ENCODE measurements at regions not wholly inside any gene's neighbourhood (a gene's known extent, or its start where the extent isn't known, plus 50 kb on each side); places are given as distances from the start of the nearest gene placed in this dataset.

DNA sequence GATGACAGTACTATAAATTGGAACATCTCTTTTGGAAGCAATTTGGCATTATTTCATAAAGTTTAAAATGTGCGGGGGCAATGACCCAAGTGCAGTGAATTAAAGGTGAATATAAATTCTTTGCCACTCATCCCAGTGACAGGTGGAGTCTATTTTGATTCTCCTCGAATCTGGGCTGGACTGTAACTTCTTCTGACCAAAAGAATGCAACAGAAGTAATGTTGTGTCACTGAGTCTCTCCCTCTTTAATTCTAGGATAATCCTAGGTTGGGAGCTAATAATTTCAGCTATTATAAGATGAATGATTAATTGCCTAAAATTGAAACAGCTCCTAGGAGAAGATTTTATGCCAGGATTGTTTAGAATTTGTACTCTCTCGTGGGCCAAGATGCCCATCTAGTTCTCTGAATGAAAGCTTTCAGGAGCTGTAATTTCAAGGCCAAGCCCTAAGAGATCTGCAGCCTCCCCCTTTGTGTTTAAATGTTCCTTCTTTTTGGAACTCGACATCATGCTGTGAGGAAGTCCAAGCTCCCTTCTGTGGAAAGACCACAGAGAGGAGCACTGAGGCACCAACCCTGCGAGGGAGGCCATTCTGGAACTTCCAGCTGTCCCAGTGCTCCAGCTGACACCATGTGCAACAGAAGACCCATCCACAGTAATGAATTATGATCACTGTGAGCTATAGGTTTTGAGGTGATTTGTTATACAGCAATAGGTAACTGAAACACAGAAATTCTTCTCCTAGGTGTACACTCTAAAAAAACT, 208.1 kb downstream of the COPRS start:
- CTCF ChIA-PET, result interaction anchor here (1.0 kb wide), 1 partner anchor 10 kb away, joined by 5 read pairs; no protein-coding TSS in a partner anchor
- DNase-seq (ENCODE audit: extremely low spot score), result no peak
- TF ChIP-seq TARDBP (IDR thresholded peaks at IDR 0.05) (no peak), ARNT (IDR thresholded peaks at IDR 0.05) (no peak)
- POLR2A ChIA-PET, result no interaction called here

DNA sequence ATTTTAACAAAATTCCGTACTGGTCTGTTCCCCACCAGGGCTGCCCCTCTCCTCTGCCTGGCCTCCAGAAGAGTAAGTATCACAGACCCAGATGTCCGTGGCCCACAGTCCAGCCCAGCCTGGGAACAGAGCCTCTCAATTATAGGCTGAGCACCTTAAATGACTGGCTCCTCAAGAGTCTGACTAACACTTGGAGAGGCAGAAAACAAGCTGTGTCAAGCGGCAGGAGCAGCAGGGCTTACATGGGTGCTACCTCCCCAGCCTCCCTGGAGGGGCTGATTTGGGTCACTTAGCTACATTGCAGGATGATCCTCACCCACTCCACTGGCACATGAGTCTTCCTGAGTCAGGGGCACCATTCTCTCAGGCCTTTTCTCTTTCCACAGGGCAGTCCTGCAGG, 209.7 kb downstream of the COPRS start:
- POLR2A ChIA-PET, result no interaction called here
- DNase-seq (ENCODE audit: extremely low spot score), result no peak
- TF ChIP-seq TARDBP (IDR thresholded peaks at IDR 0.05), result no peak
- TF ChIP-seq PKNOX1 (IDR thresholded peaks at IDR 0.05), result no peak
- no peak for TF ChIP-seq LEF1 (IDR thresholded peaks at IDR 0.05; ENCODE audit: borderline replicate concordance)
- TF ChIP-seq SP1 (IDR thresholded peaks at IDR 0.05), result no peak
- TF ChIP-seq HDGF (IDR thresholded peaks at IDR 0.05; ENCODE audit: borderline replicate concordance), result no peak
- no peak for TF ChIP-seq CTBP1 (IDR thresholded peaks at IDR 0.05; ENCODE audit: borderline replicate concordance)
- no peak for TF ChIP-seq L3MBTL2 (conservative IDR thresholded peaks at IDR 0.05)
- TF ChIP-seq NFRKB (IDR thresholded peaks at IDR 0.05), result no peak
- TF ChIP-seq ARNT (IDR thresholded peaks at IDR 0.05), result no peak
- TF ChIP-seq ELF4 (IDR thresholded peaks at IDR 0.05), result no peak
- TF ChIP-seq BHLHE40 (IDR thresholded peaks at IDR 0.05; ENCODE audit: borderline replicate concordance), result no peak
- TF ChIP-seq FOXK2 (IDR thresholded peaks at IDR 0.05), result no peak
- no peak for TF ChIP-seq FOXA1 (IDR thresholded peaks at IDR 0.05)
- no peak for TF ChIP-seq SUZ12 (IDR thresholded peaks at IDR 0.05)
- no peak for TF ChIP-seq FOXM1 (IDR thresholded peaks at IDR 0.05; ENCODE audit: borderline replicate concordance)
- no peak for TF ChIP-seq ZNF384 (IDR thresholded peaks at IDR 0.05)
- CTCF ChIA-PET, result no interaction called here

GRCh38 chr17:31647661-31648060, 211.4 kb downstream of the COPRS start:
- CTCF ChIA-PET, result no interaction called here
- POLR2A ChIA-PET, result no interaction called here
- no peak for DNase-seq (ENCODE audit: extremely low spot score)
- TF ChIP-seq FOXA1 (IDR thresholded peaks at IDR 0.05), result no peak
- no peak for TF ChIP-seq FOXK2 (IDR thresholded peaks at IDR 0.05)
- no peak for TF ChIP-seq NFRKB (IDR thresholded peaks at IDR 0.05)
- no peak for TF ChIP-seq SP1 (IDR thresholded peaks at IDR 0.05)
- TF ChIP-seq HDGF (IDR thresholded peaks at IDR 0.05; ENCODE audit: borderline replicate concordance), result no peak
- TF ChIP-seq ELF4 (IDR thresholded peaks at IDR 0.05), result no peak
- no peak for TF ChIP-seq TARDBP (IDR thresholded peaks at IDR 0.05)
- TF ChIP-seq CTBP1 (IDR thresholded peaks at IDR 0.05; ENCODE audit: borderline replicate concordance), result no peak
- TF ChIP-seq BHLHE40 (IDR thresholded peaks at IDR 0.05; ENCODE audit: borderline replicate concordance), result no peak
- TF ChIP-seq ARNT (IDR thresholded peaks at IDR 0.05), result no peak
- no peak for TF ChIP-seq FOXM1 (IDR thresholded peaks at IDR 0.05; ENCODE audit: borderline replicate concordance)
- no peak for TF ChIP-seq ZNF384 (IDR thresholded peaks at IDR 0.05)
- no peak for TF ChIP-seq PKNOX1 (IDR thresholded peaks at IDR 0.05)
- no peak for TF ChIP-seq L3MBTL2 (conservative IDR thresholded peaks at IDR 0.05)
- no peak for TF ChIP-seq LEF1 (IDR thresholded peaks at IDR 0.05; ENCODE audit: borderline replicate concordance)
- no peak for TF ChIP-seq SUZ12 (IDR thresholded peaks at IDR 0.05)

DNA sequence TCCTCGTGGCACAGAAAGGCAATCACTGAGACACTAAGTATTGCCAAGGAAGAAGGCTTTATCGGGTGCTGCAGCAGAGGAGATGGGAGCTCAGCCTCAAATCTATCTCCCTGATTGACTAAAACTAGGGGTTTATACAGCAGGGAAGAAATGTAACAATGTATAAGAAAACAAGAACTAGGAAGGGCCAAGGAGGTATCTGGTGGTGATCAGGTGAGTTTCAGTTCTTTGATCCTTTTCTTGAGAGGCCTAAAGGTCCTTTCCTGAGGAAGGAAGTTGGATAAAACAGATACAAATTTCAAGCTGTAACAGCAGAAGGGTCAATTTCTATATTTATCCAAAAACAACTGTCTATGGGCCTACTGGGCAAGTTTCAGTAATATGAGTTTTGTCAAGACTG, 212.4 kb downstream of the COPRS start:
- no peak for TF ChIP-seq ZNF384 (IDR thresholded peaks at IDR 0.05)
- TF ChIP-seq BHLHE40 (IDR thresholded peaks at IDR 0.05; ENCODE audit: borderline replicate concordance), result no peak
- TF ChIP-seq SP1 (IDR thresholded peaks at IDR 0.05), result no peak
- TF ChIP-seq FOXM1 (IDR thresholded peaks at IDR 0.05; ENCODE audit: borderline replicate concordance), result no peak
- no peak for TF ChIP-seq CTBP1 (IDR thresholded peaks at IDR 0.05; ENCODE audit: borderline replicate concordance)
- POLR2A ChIA-PET, result no interaction called here
- CTCF ChIA-PET, result no interaction called here
- no peak for DNase-seq (ENCODE audit: extremely low spot score)

GRCh38 chr17:31645351-31645750, 213.7 kb downstream of the COPRS start:
- no peak for DNase-seq (ENCODE audit: extremely low spot score)
- ChIA-PET POLR2A (no interaction called here), CTCF (no interaction called here)

More at GRCh38 chr17:31645351-31645750, 213.7 kb downstream of the COPRS start:
- TF ChIP-seq TARDBP (IDR thresholded peaks at IDR 0.05), result no peak
- TF ChIP-seq ARNT (IDR thresholded peaks at IDR 0.05), result no peak
- TF ChIP-seq FOXM1 (IDR thresholded peaks at IDR 0.05; ENCODE audit: borderline replicate concordance), result no peak
- TF ChIP-seq CTBP1 (IDR thresholded peaks at IDR 0.05; ENCODE audit: borderline replicate concordance), result no peak
- TF ChIP-seq SP1 (IDR thresholded peaks at IDR 0.05), result no peak
- no peak for TF ChIP-seq PKNOX1 (IDR thresholded peaks at IDR 0.05)
- TF ChIP-seq SUZ12 (IDR thresholded peaks at IDR 0.05), result no peak
- no peak for TF ChIP-seq NFRKB (IDR thresholded peaks at IDR 0.05)
- TF ChIP-seq FOXK2 (IDR thresholded peaks at IDR 0.05), result no peak
- no peak for TF ChIP-seq ELF4 (IDR thresholded peaks at IDR 0.05)
- TF ChIP-seq BHLHE40 (IDR thresholded peaks at IDR 0.05; ENCODE audit: borderline replicate concordance), result no peak
- no peak for TF ChIP-seq LEF1 (IDR thresholded peaks at IDR 0.05; ENCODE audit: borderline replicate concordance)
- no peak for TF ChIP-seq FOXA1 (IDR thresholded peaks at IDR 0.05)
- no peak for TF ChIP-seq L3MBTL2 (conservative IDR thresholded peaks at IDR 0.05)
- no peak for TF ChIP-seq ZNF384 (IDR thresholded peaks at IDR 0.05)
- no peak for TF ChIP-seq HDGF (IDR thresholded peaks at IDR 0.05; ENCODE audit: borderline replicate concordance)

Data from HEK293T (cell line).